ENCODE measurements at regions not wholly inside any gene's neighbourhood (a gene's known extent, or its start where the extent isn't known, plus 50 kb on each side); places are given as distances from the start of the nearest gene placed in this dataset.

DNA sequence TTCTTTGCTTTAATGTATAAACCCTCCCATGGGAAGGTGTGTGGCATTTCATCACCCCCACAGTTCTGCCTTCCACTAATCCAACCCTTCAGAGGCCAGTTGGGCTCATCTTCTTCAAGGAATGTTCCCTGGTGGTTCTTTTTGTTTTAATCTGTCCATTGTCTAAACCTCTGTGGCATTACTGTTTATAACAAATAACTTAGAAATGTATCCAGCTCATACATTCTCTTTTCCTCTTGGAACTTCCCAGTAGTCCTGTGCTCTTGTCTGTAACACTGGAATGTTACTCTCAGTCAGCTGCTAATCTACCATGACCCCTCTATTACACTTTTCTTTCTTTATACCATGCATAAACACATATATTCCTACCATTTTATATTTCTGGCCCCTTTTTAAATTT, 213.5 kb upstream of the TARS1 start (continued):
- TF ChIP-seq XRCC4 (IDR thresholded peaks at IDR 0.05; ENCODE audit: extremely low read depth, insufficient read depth, insufficient read length) (no peak), BRCA1 (IDR thresholded peaks at IDR 0.05) (no peak), BRCA1 (CRISPR knock-in tag; IDR thresholded peaks at IDR 0.05) (no peak)
- TF ChIP-seq, protein P1, sequence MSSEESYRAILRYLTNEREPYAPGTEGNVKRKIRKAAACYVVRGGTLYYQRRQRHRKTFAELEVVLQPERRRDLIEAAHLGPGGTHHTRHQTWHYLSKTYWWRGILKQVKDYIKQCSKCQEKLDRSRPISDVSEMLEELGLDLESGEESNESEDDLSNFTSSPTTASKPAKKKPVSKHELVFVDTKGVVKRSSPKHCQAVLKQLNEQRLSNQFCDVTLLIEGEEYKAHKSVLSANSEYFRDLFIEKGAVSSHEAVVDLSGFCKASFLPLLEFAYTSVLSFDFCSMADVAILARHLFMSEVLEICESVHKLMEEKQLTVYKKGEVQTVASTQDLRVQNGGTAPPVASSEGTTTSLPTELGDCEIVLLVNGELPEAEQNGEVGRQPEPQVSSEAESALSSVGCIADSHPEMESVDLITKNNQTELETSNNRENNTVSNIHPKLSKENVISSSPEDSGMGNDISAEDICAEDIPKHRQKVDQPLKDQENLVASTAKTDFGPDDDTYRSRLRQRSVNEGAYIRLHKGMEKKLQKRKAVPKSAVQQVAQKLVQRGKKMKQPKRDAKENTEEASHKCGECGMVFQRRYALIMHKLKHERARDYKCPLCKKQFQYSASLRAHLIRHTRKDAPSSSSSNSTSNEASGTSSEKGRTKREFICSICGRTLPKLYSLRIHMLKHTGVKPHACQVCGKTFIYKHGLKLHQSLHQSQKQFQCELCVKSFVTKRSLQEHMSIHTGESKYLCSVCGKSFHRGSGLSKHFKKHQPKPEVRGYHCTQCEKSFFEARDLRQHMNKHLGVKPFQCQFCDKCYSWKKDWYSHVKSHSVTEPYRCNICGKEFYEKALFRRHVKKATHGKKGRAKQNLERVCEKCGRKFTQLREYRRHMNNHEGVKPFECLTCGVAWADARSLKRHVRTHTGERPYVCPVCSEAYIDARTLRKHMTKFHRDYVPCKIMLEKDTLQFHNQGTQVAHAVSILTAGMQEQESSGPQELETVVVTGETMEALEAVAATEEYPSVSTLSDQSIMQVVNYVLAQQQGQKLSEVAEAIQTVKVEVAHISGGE (CRISPR knock-in tag; IDR thresholded peaks at IDR 0.05), result no peak

DNA sequence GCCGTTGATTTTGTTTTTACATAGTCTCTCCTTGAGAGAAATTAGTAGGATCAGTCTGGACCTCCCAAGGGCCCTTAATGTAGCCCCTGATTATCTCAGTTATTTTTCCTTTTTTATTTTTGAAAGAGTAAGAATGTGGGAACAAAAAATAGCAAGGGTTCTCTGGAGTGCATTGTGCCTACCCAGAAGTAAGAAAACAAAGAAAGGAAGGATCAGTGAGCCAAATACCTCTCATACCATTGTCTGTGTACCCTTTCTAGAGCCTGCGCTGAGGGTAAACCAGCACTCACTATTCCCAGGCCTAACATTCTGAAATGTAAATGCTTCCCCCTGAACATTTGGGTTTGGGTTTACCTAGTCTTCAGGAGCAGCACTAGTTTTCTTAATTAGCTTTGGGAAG, 213.0 kb upstream of the TARS1 start:
- FAIRE-seq, result no peak
- intact Hi-C loops (cut with micrococcal nuclease), result no loop called here
- POLR2A ChIA-PET, result no interaction called here

More for the DNA sequence above, 213.0 kb upstream of the TARS1 start:
- no peak for DNase-seq (ENCODE audit: extremely low read depth in 1 of 4, low spot score in 3 of 4)
- no peaks in the 10 kb centered on the region for H4K20me1 ChIP-seq (replicated peaks; ENCODE audit: control insufficient read depth, insufficient read depth, low read length)
- no peaks in the 10 kb centered on the region for H3K79me2 ChIP-seq (ENCODE audit: control insufficient read depth, insufficient read depth, low read length)
- WGBS (ENCODE audit: insufficient coverage, low coverage, missing lambda C conversion rate), result 13% methylated on average over 2 of the region's 2 CpGs
- H3K4me3 ChIP-seq, result no peak overlapping the region
- no peak overlapping the region for H3K4me2 ChIP-seq (ENCODE audit: insufficient read depth, low read length)
- H3K9me1 ChIP-seq (ENCODE audit: control insufficient read depth, insufficient read depth, low read length), result no peaks in the 10 kb centered on the region
- H2AFZ ChIP-seq (ENCODE audit: low read depth, low read length), result no peak overlapping the region
- no peak overlapping the region for H3K27ac ChIP-seq (ENCODE audit: extremely low read depth, low read depth, low read length)
- ATAC-seq, result no peak
- BruUV-seq (replicated peaks), result no TSS peak
- no peak overlapping the region for H3K9ac ChIP-seq (ENCODE audit: insufficient read depth in 1 of 2, low read depth in 2 of 2, low read length in 2 of 2)
- CTCF ChIA-PET (ENCODE audit: low intra/inter-chr PET ratio), result no interaction called here
- TF ChIP-seq KDM1A (IDR thresholded peaks at IDR 0.05) (no peak), CBX5 (IDR thresholded peaks at IDR 0.05; ENCODE audit: borderline replicate concordance, low read depth) (no peak)
- no peaks in the 10 kb centered on the region for H3K9me3 ChIP-seq (replicated peaks; ENCODE audit: control insufficient read depth, insufficient read depth, low read depth, low read length)
- H3K36me3 ChIP-seq (ENCODE audit: control insufficient read depth, insufficient read depth, low read length), result no peaks in the 10 kb centered on the region
- H3K4me1 ChIP-seq (replicated peaks in 1 of 2; ENCODE audit: control insufficient read depth in 2 of 2, insufficient read depth in 2 of 2, low read length in 2 of 2), result no peaks in the 10 kb centered on the region
- no peaks in the 10 kb centered on the region for H3K27me3 ChIP-seq (ENCODE audit: control insufficient read depth in 2 of 2, insufficient read depth in 2 of 2, low read length in 2 of 2)
- in situ Hi-C loops (cut with MboI), result no loop called here
